Astrocyte (in vitro differentiated cells and primary cell): ENCODE measurements at regions not wholly inside any gene's neighbourhood (a gene's known extent, or its start where the extent isn't known, plus 50 kb on each side); places are given as distances from the start of the nearest gene placed in this dataset.

ENCODE experiments used
- DNase-seq: peaks from one replicate; pipeline ENCODE4 v3.0.0-alpha.2; 2010; ENCODE audit warnings: low read depth
- FAIRE-seq: peaks from 2 replicates; lab custom pipeline; 2011; peaks lifted over from hg19 to GRCh38; lab: Jason Lieb, UNC
- H2AFZ ChIP-seq: 2 replicates; pipeline ENCODE4 v1.6.0; 2012; ENCODE audit warnings: low read depth, low read length, inconsistent platforms
- H3K27ac ChIP-seq: 2 replicates; pipeline ENCODE4 v1.5.1; 2011; ENCODE audit warnings: low read depth, low read length, inconsistent platforms
- H3K27me3 ChIP-seq: 2 replicates; pipeline ENCODE4 v1.6.0; 2011; ENCODE audit warnings: low read length, inconsistent platforms; ENCODE audit not compliant: insufficient read depth
- H3K36me3 ChIP-seq: 2 replicates; pipeline ENCODE4 v1.5.1; 2011; ENCODE audit warnings: low read length, inconsistent platforms; ENCODE audit not compliant: insufficient read depth
- H3K4me1 ChIP-seq: 2 replicates; pipeline ENCODE4 v1.5.1; 2011; ENCODE audit warnings: low read length, inconsistent platforms; ENCODE audit not compliant: insufficient read depth
- H3K4me2 ChIP-seq: 2 replicates; pipeline ENCODE4 v1.6.0; 2012; ENCODE audit warnings: low read length, inconsistent platforms
- H3K4me3 ChIP-seq: 2 replicates; pipeline ENCODE4 v1.5.1; 2011; ENCODE audit warnings: low read depth, mild to moderate bottlenecking, low read length, inconsistent platforms; ENCODE audit not compliant: insufficient read depth
- H3K79me2 ChIP-seq: 2 replicates; pipeline ENCODE4 v1.6.0; 2012; ENCODE audit warnings: mild to moderate bottlenecking, low read length, inconsistent platforms; ENCODE audit not compliant: insufficient read depth
- H3K9ac ChIP-seq: 2 replicates; pipeline ENCODE4 v1.6.0; 2012; ENCODE audit warnings: mild to moderate bottlenecking, low read length, inconsistent platforms
- H3K9me3 ChIP-seq: 2 replicates; pipeline ENCODE4 v1.5.1; 2012; ENCODE audit warnings: low read depth, mild to moderate bottlenecking, low read length, inconsistent platforms; ENCODE audit not compliant: insufficient read depth
- H4K20me1 ChIP-seq: 2 replicates; pipeline ENCODE4 v1.6.0; 2012; ENCODE audit warnings: low read length, inconsistent platforms; ENCODE audit not compliant: insufficient read depth
- H3K27ac Mint-ChIP-seq: one replicate; pipeline ENCODE4 v1.8.0; 2021; ENCODE audit warnings: mild to moderate bottlenecking, mixed read lengths; ENCODE audit not compliant: unreplicated experiment
- H3K27me3 Mint-ChIP-seq: one replicate; pipeline ENCODE4 v1.8.0; 2021; ENCODE audit warnings: low read depth, mixed read lengths; ENCODE audit not compliant: unreplicated experiment
- H3K36me3 Mint-ChIP-seq: one replicate; pipeline ENCODE4 v1.8.0; 2021; ENCODE audit warnings: low read depth, mixed read lengths; ENCODE audit not compliant: unreplicated experiment
- H3K4me1 Mint-ChIP-seq: one replicate; pipeline ENCODE4 v1.8.0; 2021; ENCODE audit warnings: low read depth, mixed read lengths; ENCODE audit not compliant: unreplicated experiment
- H3K4me3 Mint-ChIP-seq: one replicate; pipeline ENCODE4 v1.8.0; 2021; ENCODE audit warnings: mild to moderate bottlenecking, moderate library complexity, mixed read lengths; ENCODE audit not compliant: unreplicated experiment
- H3K9me3 Mint-ChIP-seq: one replicate; pipeline ENCODE4 v1.8.0; 2021; ENCODE audit warnings: mild to moderate bottlenecking, mixed read lengths; ENCODE audit not compliant: unreplicated experiment
- EZH2 ChIP-seq: IDR thresholded peaks from 2 replicates; pipeline ENCODE4 v1.6.1; 2012; ENCODE audit warnings: mild to moderate bottlenecking, low read length, inconsistent platforms; ENCODE audit not compliant: insufficient read depth
- TF ChIP-seq, protein P1 (sequence below): IDR thresholded peaks from 2 replicates; pipeline ENCODE4 v1.5.1; 2011; ENCODE audit warnings: low read depth, mild to moderate bottlenecking, inconsistent platforms, low read length, moderate library complexity; ENCODE audit not compliant: insufficient read depth

DNA sequence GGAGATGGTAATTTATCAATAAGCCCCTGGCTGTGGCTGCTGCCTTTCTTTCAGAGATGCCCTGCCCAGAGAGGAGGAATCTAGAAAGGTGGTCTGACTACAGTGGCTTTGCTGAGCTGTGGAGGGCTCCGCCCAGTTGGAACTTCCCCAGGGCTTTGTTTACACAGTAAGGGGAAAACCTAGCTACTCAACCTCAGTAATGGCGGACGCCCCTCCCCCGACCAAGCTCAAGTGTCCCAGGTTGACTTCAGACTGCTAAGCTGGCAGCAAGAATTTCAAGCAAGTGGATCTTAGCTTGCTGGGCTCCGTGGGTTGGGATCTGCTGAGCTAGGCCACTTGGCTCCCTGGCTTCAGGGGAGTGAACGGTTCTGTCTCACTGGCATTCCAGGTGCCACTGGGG lies 865.4 kb upstream of the ACO1 start:
- Mint-ChIP-seq H3K9me3 (peaks cover 3% of the 10 kb centered on the region), H3K4me3 (no peak overlapping the region), H3K27me3 (no peaks in the 10 kb centered on the region), H3K4me1 (no peaks in the 10 kb centered on the region), H3K27ac (no peak overlapping the region), H3K36me3 (no peaks in the 10 kb centered on the region)
- Histone ChIP-seq H3K36me3 (no peaks in the 10 kb centered on the region), H3K4me2 (no peak overlapping the region), H3K4me3 (no peak overlapping the region), H3K27ac (no peak overlapping the region), H3K9ac (no peak overlapping the region), H3K27me3 (no peaks in the 10 kb centered on the region), H3K79me2 (no peaks in the 10 kb centered on the region), H4K20me1 (no peaks in the 10 kb centered on the region), H3K4me1 (no peaks in the 10 kb centered on the region), H3K9me3 (no peaks in the 10 kb centered on the region), H2AFZ (no peak overlapping the region)
- FAIRE-seq (no peak), DNase-seq (no peak)
- TF ChIP-seq, protein P1, sequence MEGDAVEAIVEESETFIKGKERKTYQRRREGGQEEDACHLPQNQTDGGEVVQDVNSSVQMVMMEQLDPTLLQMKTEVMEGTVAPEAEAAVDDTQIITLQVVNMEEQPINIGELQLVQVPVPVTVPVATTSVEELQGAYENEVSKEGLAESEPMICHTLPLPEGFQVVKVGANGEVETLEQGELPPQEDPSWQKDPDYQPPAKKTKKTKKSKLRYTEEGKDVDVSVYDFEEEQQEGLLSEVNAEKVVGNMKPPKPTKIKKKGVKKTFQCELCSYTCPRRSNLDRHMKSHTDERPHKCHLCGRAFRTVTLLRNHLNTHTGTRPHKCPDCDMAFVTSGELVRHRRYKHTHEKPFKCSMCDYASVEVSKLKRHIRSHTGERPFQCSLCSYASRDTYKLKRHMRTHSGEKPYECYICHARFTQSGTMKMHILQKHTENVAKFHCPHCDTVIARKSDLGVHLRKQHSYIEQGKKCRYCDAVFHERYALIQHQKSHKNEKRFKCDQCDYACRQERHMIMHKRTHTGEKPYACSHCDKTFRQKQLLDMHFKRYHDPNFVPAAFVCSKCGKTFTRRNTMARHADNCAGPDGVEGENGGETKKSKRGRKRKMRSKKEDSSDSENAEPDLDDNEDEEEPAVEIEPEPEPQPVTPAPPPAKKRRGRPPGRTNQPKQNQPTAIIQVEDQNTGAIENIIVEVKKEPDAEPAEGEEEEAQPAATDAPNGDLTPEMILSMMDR, result no peak
- no peak for TF ChIP-seq EZH2

DNA sequence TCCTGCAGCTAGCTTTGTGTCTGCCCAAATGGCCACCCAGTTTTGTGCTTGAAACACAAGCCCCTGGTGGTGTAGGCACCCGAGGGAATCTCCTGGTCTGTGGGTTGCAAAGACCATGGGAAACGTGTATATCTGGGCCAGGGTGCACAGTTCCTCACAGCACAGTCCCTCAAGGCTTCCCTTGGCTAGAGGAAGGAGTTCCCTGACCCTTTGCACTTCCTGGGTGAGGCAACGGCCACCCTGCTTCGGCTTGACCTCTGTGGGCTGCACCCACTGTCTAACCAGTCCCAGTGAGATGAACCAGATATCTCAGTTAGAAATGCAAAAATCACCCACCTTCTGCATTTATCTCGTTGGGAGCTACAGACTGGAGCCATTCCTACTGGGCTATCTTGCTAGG lies 865.0 kb upstream of the ACO1 start:
- no peak overlapping the region for H3K27ac ChIP-seq
- no peaks in the 10 kb centered on the region for H3K4me1 ChIP-seq
- H2AFZ ChIP-seq, result no peak overlapping the region
- H4K20me1 ChIP-seq, result no peaks in the 10 kb centered on the region
- H3K9me3 ChIP-seq, result no peaks in the 10 kb centered on the region
- Mint-ChIP-seq H3K9me3 (peaks cover 2% of the 10 kb centered on the region), H3K27me3 (no peaks in the 10 kb centered on the region), H3K4me1 (no peaks in the 10 kb centered on the region), H3K36me3 (no peaks in the 10 kb centered on the region), H3K4me3 (no peak overlapping the region), H3K27ac (no peak overlapping the region)
- FAIRE-seq (no peak), DNase-seq (no peak)
- no peaks in the 10 kb centered on the region for H3K27me3 ChIP-seq
- no peak overlapping the region for H3K4me3 ChIP-seq
- no peak for TF ChIP-seq EZH2
- TF ChIP-seq, protein P1, result no peak
- no peaks in the 10 kb centered on the region for H3K36me3 ChIP-seq
- H3K9ac ChIP-seq, result no peak overlapping the region
- H3K79me2 ChIP-seq, result no peaks in the 10 kb centered on the region
- H3K4me2 ChIP-seq, result no peak overlapping the region

DNA sequence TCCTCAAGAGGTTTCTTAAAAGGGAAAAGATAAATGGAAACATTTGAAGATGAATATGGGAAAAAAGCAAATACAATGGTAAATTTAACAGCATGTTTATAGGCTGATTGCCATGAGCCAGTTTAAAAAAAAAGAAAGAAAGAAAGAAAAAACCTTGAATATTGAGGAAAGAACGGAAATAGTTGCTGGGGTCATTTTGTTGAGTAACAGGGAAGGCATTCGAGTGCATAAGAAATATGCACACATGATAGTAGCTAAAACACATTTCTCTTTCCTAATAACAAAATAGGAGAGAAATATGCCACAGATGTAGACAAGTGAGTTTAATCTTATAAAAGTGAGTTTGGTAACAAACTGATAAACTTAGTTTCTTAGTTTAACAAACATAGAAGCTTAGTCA lies 864.6 kb upstream of the ACO1 start:
- H3K4me2 ChIP-seq, result no peak overlapping the region
- no peak overlapping the region for H3K4me3 ChIP-seq
- Mint-ChIP-seq H3K9me3 (no peaks in the 10 kb centered on the region), H3K36me3 (no peaks in the 10 kb centered on the region), H3K27ac (no peak overlapping the region), H3K4me3 (no peak overlapping the region), H3K4me1 (no peaks in the 10 kb centered on the region), H3K27me3 (no peaks in the 10 kb centered on the region)
- H4K20me1 ChIP-seq, result no peaks in the 10 kb centered on the region
- no peak overlapping the region for H3K9ac ChIP-seq
- no peak for FAIRE-seq
- no peak overlapping the region for H3K27ac ChIP-seq
- H3K9me3 ChIP-seq, result no peaks in the 10 kb centered on the region
- H2AFZ ChIP-seq, result no peak overlapping the region
- DNase-seq, result peak; percentile 6
- H3K36me3 ChIP-seq, result no peaks in the 10 kb centered on the region
- H3K79me2 ChIP-seq, result no peaks in the 10 kb centered on the region
- H3K4me1 ChIP-seq, result no peaks in the 10 kb centered on the region
- H3K27me3 ChIP-seq, result no peaks in the 10 kb centered on the region
- TF ChIP-seq, protein P1, result no peak
- TF ChIP-seq EZH2, result no peak
